HEK293 (cell line): ENCODE measurements at regions not wholly inside any gene's neighbourhood (a gene's known extent, or its start where the extent isn't known, plus 50 kb on each side); places are given as distances from the start of the nearest gene placed in this dataset.

ENCODE experiments used
- CTCF ChIA-PET: fragments of 350-600 bp; formaldehyde crosslinking; extraction: SDS; loops from one replicate; lab custom pipeline; 2021; ENCODE audit warnings: antibody characterized with exemption; lab: Yijun Ruan, JAX
- POLR2A ChIA-PET: fragments of 300-600 bp; formaldehyde crosslinking; extraction: SDS; loops from one replicate; lab custom pipeline; 2020; ENCODE audit warnings: antibody characterized with exemption, inconsistent platforms; lab: Yijun Ruan, JAX
- H3K27ac ChIP-seq: fragments of 200-500 bp; sonication (Bioruptor generic); 2 replicates; pipeline ENCODE4 v1.5.1; 2014; ENCODE audit warnings: low read depth, low read length, control low read depth, inconsistent platforms; ENCODE audit errors: extremely low read depth
- H3K36me3 ChIP-seq, 2 experiments: fragments of 200-500 bp in 1 of 2; sonication (Bioruptor generic) in 1 of 2; 1 replicate in 1 of 2; 2 replicates in 1 of 2; pipeline ENCODE4 v1.5.1; 2014 to 2017; ENCODE audit warnings: inconsistent platforms in 2 of 2, low read length in 2 of 2; ENCODE audit not compliant: control insufficient read depth in 2 of 2, insufficient read depth in 1 of 2
- H3K4me1 ChIP-seq: fragments of 200-500 bp; sonication (Bioruptor generic); 2 replicates; pipeline ENCODE4 v1.5.1; 2014; ENCODE audit warnings: mild to moderate bottlenecking, low read length, inconsistent platforms; ENCODE audit not compliant: control insufficient read depth, insufficient read depth
- H3K4me3 ChIP-seq: 2 replicates; pipeline ENCODE4 v1.5.1; 2011; ENCODE audit warnings: low read depth, mild to moderate bottlenecking, control low read depth, low read length, moderate library complexity
- H3K9me3 ChIP-seq: fragments of 200-500 bp; sonication (Bioruptor generic); 2 replicates; pipeline ENCODE4 v1.5.1; 2014; ENCODE audit warnings: low read depth, low read length, inconsistent platforms; ENCODE audit not compliant: control insufficient read depth, insufficient read depth
- BCL11A ChIP-seq: fragments of 450-650 bp; formaldehyde crosslinking; IDR thresholded peaks from 2 replicates; pipeline ENCODE4 v1.5.1; 2016; ENCODE audit warnings: low read depth, missing biosample characterization, missing genetic modification characterization
- GLIS1 ChIP-seq: fragments of 450-650 bp; formaldehyde crosslinking; IDR thresholded peaks from 2 replicates; pipeline ENCODE4 v1.5.1; 2016; ENCODE audit warnings: missing biosample characterization, missing genetic modification characterization
- HOXC10 ChIP-seq: sonication (generic); formaldehyde crosslinking; IDR thresholded peaks from 2 replicates; pipeline ENCODE4 v1.8.1; 2023; ENCODE audit warnings: mild to moderate bottlenecking, missing genetic modification reagents
- KLF7 ChIP-seq: fragments of 450-650 bp; formaldehyde crosslinking; IDR thresholded peaks from 2 replicates; pipeline ENCODE4 v1.5.1; 2016; ENCODE audit warnings: missing biosample characterization, missing genetic modification characterization, borderline replicate concordance
- MYNN ChIP-seq: fragments of 450-650 bp; formaldehyde crosslinking; IDR thresholded peaks from 2 replicates; pipeline ENCODE4 v1.5.1; 2016; ENCODE audit warnings: missing biosample characterization, missing genetic modification characterization, borderline replicate concordance
- RBAK ChIP-seq: fragments of 450-650 bp; formaldehyde crosslinking; IDR thresholded peaks from 2 replicates; pipeline ENCODE4 v1.5.1; 2016; ENCODE audit warnings: missing biosample characterization, missing genetic modification characterization
- REST ChIP-seq: fragments of 450-650 bp; formaldehyde crosslinking; IDR thresholded peaks from 2 replicates; pipeline ENCODE4 v1.5.1; 2016; ENCODE audit warnings: missing biosample characterization, missing genetic modification characterization
- ZFHX2 ChIP-seq: fragments of 450-650 bp; formaldehyde crosslinking; conservative IDR thresholded peaks from 2 replicates; pipeline ENCODE4 v1.5.1; 2016; ENCODE audit warnings: missing biosample characterization, missing genetic modification characterization
- ZNF138 ChIP-seq: fragments of 450-650 bp; formaldehyde crosslinking; IDR thresholded peaks from 2 replicates; pipeline ENCODE4 v1.5.1; 2016; ENCODE audit warnings: missing biosample characterization, missing genetic modification characterization, borderline replicate concordance
- ZNF174 ChIP-seq: fragments of 450-650 bp; formaldehyde crosslinking; IDR thresholded peaks from 2 replicates; pipeline ENCODE4 v1.5.0; 2017; ENCODE audit warnings: missing biosample characterization, mild to moderate bottlenecking, missing genetic modification characterization
- ZNF184 ChIP-seq: fragments of 450-650 bp; IDR thresholded peaks from 2 replicates; pipeline ENCODE4 v1.5.1; 2018; ENCODE audit warnings: missing biosample characterization, mild to moderate bottlenecking, missing genetic modification characterization
- ZNF202 ChIP-seq: fragments of 450-650 bp; formaldehyde crosslinking; IDR thresholded peaks from 2 replicates; pipeline ENCODE4 v1.5.1; 2016; ENCODE audit warnings: missing biosample characterization, missing genetic modification characterization, borderline replicate concordance
- ZNF266 ChIP-seq: fragments of 450-650 bp; formaldehyde crosslinking; IDR thresholded peaks from 2 replicates; pipeline ENCODE4 v1.5.1; 2016; ENCODE audit warnings: missing biosample characterization, missing genetic modification characterization, low read depth
- ZNF324 ChIP-seq: fragments of 450-650 bp; formaldehyde crosslinking; IDR thresholded peaks from 2 replicates; pipeline ENCODE4 v1.5.1; 2016; ENCODE audit warnings: missing biosample characterization, missing genetic modification characterization
- ZNF335 ChIP-seq: fragments of 450-650 bp; formaldehyde crosslinking; conservative IDR thresholded peaks from 2 replicates; pipeline ENCODE4 v1.5.1; 2016; ENCODE audit warnings: missing biosample characterization, missing genetic modification characterization
- ZNF394 ChIP-seq: fragments of 450-650 bp; formaldehyde crosslinking; IDR thresholded peaks from 2 replicates; pipeline ENCODE4 v1.5.1; 2016; ENCODE audit warnings: missing biosample characterization, missing genetic modification characterization, mild to moderate bottlenecking, moderate library complexity, borderline replicate concordance
- ZNF596 ChIP-seq: fragments of 450-650 bp; IDR thresholded peaks from 2 replicates; pipeline ENCODE4 v1.5.0; 2018; ENCODE audit warnings: missing biosample characterization, mild to moderate bottlenecking, missing genetic modification characterization, moderate library complexity
- ZNF629 ChIP-seq: fragments of 450-650 bp; formaldehyde crosslinking; IDR thresholded peaks from 2 replicates; pipeline ENCODE4 v1.5.1; 2017; ENCODE audit warnings: missing biosample characterization, missing genetic modification characterization
- ZNF777 ChIP-seq: fragments of 450-650 bp; formaldehyde crosslinking; IDR thresholded peaks from 2 replicates; pipeline ENCODE4 v1.5.1; 2017; ENCODE audit warnings: missing biosample characterization, missing genetic modification characterization, borderline replicate concordance
- ZNF830 ChIP-seq: fragments of 450-650 bp; IDR thresholded peaks from 2 replicates; pipeline ENCODE4 v1.5.0; 2018; ENCODE audit warnings: missing biosample characterization, missing genetic modification characterization, low read depth, mild to moderate bottlenecking, moderate library complexity
- TF ChIP-seq, protein P1 (sequence below): sonication (generic); formaldehyde crosslinking; IDR thresholded peaks from 2 replicates; pipeline ENCODE4 v1.8.1; 2022; ENCODE audit warnings: mild to moderate bottlenecking, moderate library complexity, missing genetic modification reagents
- TF ChIP-seq, protein P2 (sequence below): fragments of 450-650 bp; formaldehyde crosslinking; IDR thresholded peaks from 2 replicates; pipeline ENCODE4; 2016; ENCODE audit warnings: missing biosample characterization, missing genetic modification characterization
- TF ChIP-seq, protein P3 (sequence below): fragments of 450-650 bp; formaldehyde crosslinking; optimal IDR thresholded peaks from 2 replicates; pipeline ENCODE3; 2016; ENCODE audit warnings: missing biosample characterization, mild to moderate bottlenecking, missing genetic modification characterization
- TF ChIP-seq, protein P4 (sequence below): fragments of 450-650 bp; formaldehyde crosslinking; IDR thresholded peaks from 2 replicates; pipeline ENCODE4 v1.5.1; 2016; ENCODE audit warnings: missing biosample characterization, missing genetic modification characterization

- TF ChIP-seq ZNF777 (tag by site-specific recombination) = no peak
- no peak for TF ChIP-seq ZFHX2 (tag by site-specific recombination)
- no peak for TF ChIP-seq ZNF830 (tag by site-specific recombination)
- TF ChIP-seq, protein P1, sequence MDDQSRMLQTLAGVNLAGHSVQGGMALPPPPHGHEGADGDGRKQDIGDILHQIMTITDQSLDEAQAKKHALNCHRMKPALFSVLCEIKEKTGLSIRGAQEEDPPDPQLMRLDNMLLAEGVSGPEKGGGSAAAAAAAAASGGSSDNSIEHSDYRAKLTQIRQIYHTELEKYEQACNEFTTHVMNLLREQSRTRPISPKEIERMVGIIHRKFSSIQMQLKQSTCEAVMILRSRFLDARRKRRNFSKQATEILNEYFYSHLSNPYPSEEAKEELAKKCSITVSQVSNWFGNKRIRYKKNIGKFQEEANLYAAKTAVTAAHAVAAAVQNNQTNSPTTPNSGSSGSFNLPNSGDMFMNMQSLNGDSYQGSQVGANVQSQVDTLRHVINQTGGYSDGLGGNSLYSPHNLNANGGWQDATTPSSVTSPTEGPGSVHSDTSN (CRISPR knock-in tag) = no peak
- no peak for TF ChIP-seq ZNF174 (tag by site-specific recombination)
- TF ChIP-seq KLF7 (tag by site-specific recombination) = no peak
- TF ChIP-seq BCL11A (tag by site-specific recombination) = no peak
These were observed 335.8 kb upstream of the ACTBL2 start (continued) for GRCh38 chr5:57818397-57818796.

DNA sequence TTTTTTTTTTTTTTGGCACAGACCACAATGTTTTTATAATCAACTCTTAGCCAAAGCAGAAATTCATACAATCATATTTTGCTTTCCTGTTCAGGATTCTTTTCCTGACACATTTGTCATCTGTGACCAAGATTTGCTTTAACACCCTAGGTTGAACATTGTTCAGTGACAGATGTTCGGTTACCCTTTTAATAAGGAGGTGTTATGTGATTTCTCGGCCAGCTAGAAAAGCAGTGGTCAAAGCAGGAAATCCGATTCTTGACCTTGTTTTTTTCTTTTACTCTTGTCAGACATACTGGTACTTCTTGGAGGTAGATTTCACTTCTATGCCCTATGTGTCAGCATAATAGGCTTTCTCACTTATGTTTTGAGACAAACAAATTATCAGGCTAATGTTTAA, 335.3 kb upstream of the ACTBL2 start:
- TF ChIP-seq GLIS1 (no peak), RBAK (tag by site-specific recombination) (no peak), ZNF394 (tag by site-specific recombination) (no peak), ZNF184 (tag by site-specific recombination) (no peak), ZNF138 (tag by site-specific recombination) (no peak), ZNF596 (tag by site-specific recombination) (no peak), ZNF324 (tag by site-specific recombination) (no peak), MYNN (tag by site-specific recombination) (no peak), ZNF202 (tag by site-specific recombination) (no peak)
- TF ChIP-seq, protein P2, sequence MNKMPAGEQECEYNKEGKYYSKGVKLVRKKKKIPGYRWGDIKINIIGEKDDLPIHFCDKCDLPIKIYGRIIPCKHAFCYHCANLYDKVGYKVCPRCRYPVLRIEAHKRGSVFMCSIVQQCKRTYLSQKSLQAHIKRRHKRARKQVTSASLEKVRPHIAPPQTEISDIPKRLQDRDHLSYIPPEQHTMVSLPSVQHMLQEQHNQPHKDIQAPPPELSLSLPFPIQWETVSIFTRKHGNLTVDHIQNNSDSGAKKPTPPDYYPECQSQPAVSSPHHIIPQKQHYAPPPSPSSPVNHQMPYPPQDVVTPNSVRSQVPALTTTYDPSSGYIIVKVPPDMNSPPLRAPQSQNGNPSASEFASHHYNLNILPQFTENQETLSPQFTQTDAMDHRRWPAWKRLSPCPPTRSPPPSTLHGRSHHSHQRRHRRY = no peak
- Histone ChIP-seq H3K9me3 (no peaks in the 10 kb centered on the region), H3K4me3 (no peak overlapping the region), H3K27ac (no peak overlapping the region), H3K36me3 (no peaks in the 10 kb centered on the region), H3K4me1 (no peaks in the 10 kb centered on the region)
- CTCF ChIA-PET = interaction anchor here (0.6 kb wide), 1 partner anchor 13 kb away, joined by 3 read pairs; no protein-coding TSS in a partner anchor
- POLR2A ChIA-PET = interaction anchor here (1.6 kb wide), 1 partner anchor 642 kb away, joined by 4 read pairs; the partner anchor contains the start of gene PLK2

DNA sequence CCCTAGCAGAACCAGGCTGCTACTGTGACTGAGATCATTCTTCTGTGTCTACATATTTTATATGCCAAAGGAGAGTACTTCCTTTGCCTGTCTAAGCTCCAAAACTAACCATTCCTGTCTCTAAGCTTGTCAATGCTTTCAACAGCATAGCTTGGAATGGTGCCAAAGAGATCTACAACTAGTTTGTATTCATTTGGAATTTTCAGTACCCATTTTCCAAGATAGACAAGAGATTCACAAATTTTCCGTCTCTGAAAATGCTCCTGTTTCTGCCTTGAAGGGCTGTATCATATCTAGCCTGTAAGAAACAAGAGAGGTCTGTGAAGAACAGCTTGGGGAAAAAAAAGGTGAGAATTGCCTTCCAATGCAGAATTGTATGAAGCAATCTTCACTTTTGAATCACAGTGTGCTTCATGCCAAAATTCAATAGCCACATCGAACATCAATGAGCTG, 334.4 kb upstream of the ACTBL2 start:
- ChIA-PET CTCF (interaction anchor here (0.6 kb wide), 1 partner anchor 1167 kb away, joined by 3 read pairs; no protein-coding TSS in a partner anchor), POLR2A (interaction anchor here (0.5 to 1.6 kb wide), 2 partner anchors 24 to 643 kb away, joined by 3 to 4 read pairs; partner anchors contain the start of gene PLK2)
- H3K27ac ChIP-seq = no peak overlapping the region
- H3K4me3 ChIP-seq = no peak overlapping the region
- no peaks in the 10 kb centered on the region for H3K36me3 ChIP-seq
- no peaks in the 10 kb centered on the region for H3K9me3 ChIP-seq
- H3K4me1 ChIP-seq = no peaks in the 10 kb centered on the region
- no peak for TF ChIP-seq ZNF335 (tag by site-specific recombination)
- no peak for TF ChIP-seq HOXC10 (CRISPR knock-in tag)
- TF ChIP-seq, protein P3, sequence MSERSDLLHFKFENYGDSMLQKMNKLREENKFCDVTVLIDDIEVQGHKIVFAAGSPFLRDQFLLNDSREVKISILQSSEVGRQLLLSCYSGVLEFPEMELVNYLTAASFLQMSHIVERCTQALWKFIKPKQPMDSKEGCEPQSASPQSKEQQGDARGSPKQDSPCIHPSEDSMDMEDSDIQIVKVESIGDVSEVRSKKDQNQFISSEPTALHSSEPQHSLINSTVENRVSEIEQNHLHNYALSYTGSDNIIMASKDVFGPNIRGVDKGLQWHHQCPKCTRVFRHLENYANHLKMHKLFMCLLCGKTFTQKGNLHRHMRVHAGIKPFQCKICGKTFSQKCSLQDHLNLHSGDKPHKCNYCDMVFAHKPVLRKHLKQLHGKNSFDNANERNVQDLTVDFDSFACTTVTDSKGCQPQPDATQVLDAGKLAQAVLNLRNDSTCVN (tag by site-specific recombination) = no peak
- TF ChIP-seq ZNF629 (tag by site-specific recombination) = no peak
- TF ChIP-seq, protein P4, sequence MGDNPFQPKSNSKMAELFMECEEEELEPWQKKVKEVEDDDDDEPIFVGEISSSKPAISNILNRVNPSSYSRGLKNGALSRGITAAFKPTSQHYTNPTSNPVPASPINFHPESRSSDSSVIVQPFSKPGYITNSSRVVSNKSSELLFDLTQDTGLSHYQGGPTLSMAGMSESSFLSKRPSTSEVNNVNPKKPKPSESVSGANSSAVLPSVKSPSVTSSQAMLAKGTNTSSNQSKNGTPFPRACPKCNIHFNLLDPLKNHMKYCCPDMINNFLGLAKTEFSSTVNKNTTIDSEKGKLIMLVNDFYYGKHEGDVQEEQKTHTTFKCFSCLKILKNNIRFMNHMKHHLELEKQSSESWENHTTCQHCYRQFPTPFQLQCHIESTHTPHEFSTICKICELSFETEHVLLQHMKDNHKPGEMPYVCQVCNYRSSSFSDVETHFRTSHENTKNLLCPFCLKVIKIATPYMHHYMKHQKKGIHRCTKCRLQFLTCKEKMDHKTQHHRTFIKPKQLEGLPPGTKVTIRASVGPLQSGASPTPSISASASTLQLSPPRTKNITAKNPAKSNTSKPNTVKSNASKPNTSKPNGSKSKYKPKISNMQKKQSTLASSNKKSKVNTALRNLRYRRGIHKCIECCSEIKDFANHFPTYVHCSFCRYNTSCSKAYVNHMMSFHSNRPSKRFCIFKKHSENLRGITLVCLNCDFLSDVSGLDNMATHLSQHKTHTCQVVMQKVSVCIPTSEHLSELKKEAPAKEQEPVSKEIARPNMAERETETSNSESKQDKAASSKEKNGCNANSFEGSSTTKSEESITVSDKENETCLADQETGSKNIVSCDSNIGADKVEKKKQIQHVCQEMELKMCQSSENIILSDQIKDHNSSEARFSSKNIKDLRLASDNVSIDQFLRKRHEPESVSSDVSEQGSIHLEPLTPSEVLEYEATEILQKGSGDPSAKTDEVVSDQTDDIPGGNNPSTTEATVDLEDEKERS = no peak
- no peak for TF ChIP-seq ZNF266 (tag by site-specific recombination)
- no peak for TF ChIP-seq REST (tag by site-specific recombination)
